Right lung (tissue), 2 donors: ENCODE measurements at regions not wholly inside any gene's neighbourhood (a gene's known extent, or its start where the extent isn't known, plus 50 kb on each side); places are given as distances from the start of the nearest gene placed in this dataset.
A peak's percentile ranks its signal among the peaks of the same experiment; 100 is the strongest.
"Not testable (repeated sequence)": the region's sequence is repeated elsewhere in the genome, so short reads cannot be mapped to it uniquely, and the experiment has no call there.

Experiments
- DNase-seq, 2 donors: peaks; one replicate each; pipeline ENCODE4 v3.0.0-alpha.2; 2013

- DNase-seq: no peak
Measured at GRCh38 chr6:66278115-66278514, 571.1 kb upstream of the EYS start.

DNA sequence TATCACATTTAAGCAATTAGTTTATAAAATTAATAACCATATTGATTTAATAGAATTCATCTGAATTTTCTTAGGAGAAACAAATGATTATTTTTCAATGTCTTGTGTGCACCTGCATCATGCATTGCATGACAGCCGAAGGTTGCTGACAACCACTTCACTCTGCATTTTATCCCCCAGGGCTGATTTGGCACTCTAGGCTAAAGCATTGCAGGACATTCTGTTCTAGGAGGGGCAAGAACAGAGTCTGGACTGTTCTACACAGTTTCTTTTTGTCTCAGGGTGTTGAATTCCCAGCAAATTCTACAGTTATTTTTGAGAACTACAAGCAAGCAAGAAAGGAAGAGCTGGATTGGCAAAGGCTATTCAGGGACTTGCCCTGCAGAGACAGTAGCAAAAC is 570.4 kb upstream of the EYS start:
- DNase-seq: no peak

DNA sequence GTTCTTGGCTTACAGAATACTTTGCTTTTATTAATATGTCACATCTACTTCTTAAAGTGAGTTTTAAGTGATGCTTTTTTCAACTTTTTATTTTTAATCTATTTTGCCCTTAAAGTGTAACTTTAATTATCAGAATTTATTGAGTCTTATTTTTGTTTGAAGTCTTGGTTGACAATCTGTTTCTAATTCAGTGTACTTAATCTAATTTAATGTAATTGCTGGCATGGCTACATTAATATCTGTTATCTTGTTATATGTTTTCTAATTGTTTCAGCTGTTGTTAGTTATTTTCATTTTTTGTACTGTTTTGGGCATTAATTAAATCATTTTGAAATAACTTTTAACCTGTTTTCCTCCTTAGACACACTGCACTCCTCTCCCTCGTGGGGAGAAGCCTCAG is 558.7 kb upstream of the EYS start:
- DNase-seq: no peak

GRCh38 chr6:66264376-66264775 is 557.4 kb upstream of the EYS start:
- DNase-seq: no peak

- not testable (repeated sequence) for DNase-seq
Measured at GRCh38 chr6:66258731-66259487, 551.9 kb upstream of the EYS start.

DNA sequence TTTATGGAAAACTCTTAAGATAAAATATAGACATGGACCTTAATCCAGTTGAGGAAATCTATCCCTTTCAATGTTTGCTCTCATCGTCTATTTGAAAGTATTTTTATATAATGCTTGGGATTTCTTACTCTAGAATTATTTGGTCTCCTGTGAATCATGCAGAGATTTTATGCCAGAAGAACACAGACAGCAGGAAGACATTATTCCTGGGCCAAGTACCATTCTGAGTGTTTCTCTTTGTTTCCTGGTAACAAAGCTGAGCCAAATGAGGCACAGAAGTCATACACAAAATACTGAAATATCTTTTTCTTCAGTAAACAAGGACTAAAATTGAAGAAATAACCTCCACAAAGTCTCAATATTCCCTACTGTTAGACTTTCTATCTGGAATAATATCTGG is 538.2 kb upstream of the EYS start:
- DNase-seq: no peak

DNA sequence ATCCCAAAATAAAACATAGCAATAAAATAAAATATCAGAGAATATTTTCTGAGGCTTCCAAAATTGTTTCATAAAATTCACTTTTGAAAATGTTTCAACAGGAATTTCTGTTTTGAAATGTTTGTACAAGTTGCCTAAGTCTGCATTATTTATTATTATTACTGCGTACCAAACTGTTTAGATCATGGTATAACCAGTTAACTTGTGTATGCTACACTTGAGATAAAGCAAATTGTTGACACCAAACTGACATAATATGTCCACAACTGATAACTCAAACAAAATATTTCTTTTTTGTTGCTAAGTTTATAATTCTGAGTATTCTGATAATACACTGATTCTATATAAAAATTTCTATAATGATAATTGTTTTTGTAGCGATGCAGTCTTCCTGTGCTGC is 531.8 kb upstream of the EYS start:
- DNase-seq: no peak

GRCh38 chr6:66232890-66233289 is 525.9 kb upstream of the EYS start:
- DNase-seq: no peak

GRCh38 chr6:66230591-66230990 is 523.6 kb upstream of the EYS start:
- DNase-seq: peak in 1 of 2 donors; percentile 27

GRCh38 chr6:66226109-66226508 is 519.1 kb upstream of the EYS start:
- DNase-seq: peak; percentile 29 to 36

GRCh38 chr6:66210964-66211363 is 503.9 kb upstream of the EYS start:
- DNase-seq: no peak

DNA sequence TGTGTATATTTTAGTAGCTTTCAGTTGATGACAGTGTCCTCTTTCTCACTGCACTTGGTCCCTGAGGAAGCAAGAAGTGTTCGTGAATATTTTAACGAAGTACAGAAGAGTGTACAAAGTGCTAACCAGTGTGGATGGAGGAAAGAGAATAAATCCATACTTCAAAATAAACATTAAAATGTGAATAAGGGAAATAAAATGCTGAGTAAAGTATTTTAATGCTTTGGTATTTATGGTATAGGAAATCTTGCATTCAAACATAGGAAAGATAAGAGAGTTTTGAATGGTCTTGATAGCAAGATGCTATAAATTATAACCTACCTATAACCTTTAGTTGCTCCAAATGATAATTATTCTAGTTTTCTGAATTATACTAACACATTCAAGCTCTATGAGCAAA is 493.4 kb upstream of the EYS start:
- DNase-seq: no peak

GRCh38 chr6:66199171-66199570 is 492.1 kb upstream of the EYS start:
- no peak for DNase-seq

- DNase-seq: no peak
Measured at GRCh38 chr6:66198062-66198624, 491.1 kb upstream of the EYS start.

- DNase-seq: no peak
Measured at GRCh38 chr6:66190858-66191257, 483.8 kb upstream of the EYS start.

GRCh38 chr6:66189915-66190314 is 482.9 kb upstream of the EYS start:
- DNase-seq: no peak

DNA sequence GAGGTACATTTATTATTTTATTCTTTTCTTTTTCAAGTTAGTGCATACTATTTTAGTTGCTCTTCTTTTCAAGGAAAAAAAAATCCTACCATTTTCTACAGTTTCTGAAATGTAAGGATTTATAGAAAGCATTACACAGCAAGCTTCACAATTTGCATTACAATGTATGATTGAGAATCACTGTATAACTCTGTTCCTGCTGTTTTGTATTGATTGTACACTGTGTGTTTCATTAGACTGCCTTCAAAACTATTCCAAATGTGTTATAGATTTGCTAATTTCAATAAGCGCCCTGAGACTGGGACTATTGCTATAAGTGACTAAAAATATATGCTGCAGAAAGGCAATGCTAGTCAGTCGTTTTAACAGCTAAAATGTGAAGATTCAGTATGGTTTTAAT is 479.7 kb upstream of the EYS start:
- no peak for DNase-seq

- no peak for DNase-seq
Measured at GRCh38 chr6:66184091-66184490, 477.1 kb upstream of the EYS start.

DNA sequence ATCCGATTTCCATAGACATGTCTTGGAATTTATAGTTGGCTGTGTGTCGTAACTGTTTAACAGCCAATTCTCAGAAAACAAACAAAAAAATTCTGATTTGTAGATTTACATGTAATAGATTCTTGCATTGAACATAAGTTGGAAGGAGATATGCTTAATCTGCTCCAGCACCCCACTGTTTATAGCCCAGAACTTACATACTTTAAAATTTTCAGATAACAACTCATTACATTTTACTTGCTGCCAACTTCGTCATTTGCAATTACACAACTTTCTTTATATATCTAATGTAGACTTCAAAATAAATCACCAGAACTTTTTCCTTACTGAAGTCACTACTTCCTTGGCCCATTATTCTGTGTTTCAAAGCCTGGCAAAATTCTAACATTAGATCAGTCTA is 472.3 kb upstream of the EYS start:
- DNase-seq: peak; percentile 67 to 72

GRCh38 chr6:66173587-66173986 is 466.6 kb upstream of the EYS start:
- DNase-seq: no peak

- DNase-seq: not testable (repeated sequence)
Measured at GRCh38 chr6:66166713-66167112, 459.7 kb upstream of the EYS start.

GRCh38 chr6:66161546-66162108 is 454.6 kb upstream of the EYS start:
- DNase-seq: no peak

- DNase-seq: no peak
Measured at GRCh38 chr6:66159937-66160336, 452.9 kb upstream of the EYS start.

DNA sequence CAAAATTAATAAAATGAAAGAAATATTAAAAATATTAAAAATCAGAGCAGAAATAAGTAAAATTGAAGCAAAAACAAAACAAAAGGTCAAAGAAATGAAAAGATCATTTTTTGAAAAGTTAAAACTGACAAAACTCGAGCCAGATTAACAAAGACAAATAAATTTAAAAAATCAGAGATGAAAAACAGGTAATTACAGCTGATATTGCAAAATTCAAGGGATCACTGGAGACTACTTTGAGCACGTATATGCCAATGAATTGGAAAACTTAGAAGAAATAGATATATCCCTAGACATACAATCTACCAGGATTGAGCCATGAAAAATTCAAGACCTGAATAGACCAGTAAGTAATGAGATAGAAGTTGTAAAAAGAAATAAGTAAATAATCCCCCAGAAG is 446.2 kb upstream of the EYS start:
- DNase-seq: no peak
